NCI-H2196 (cell line): ENCODE measurements at regions not wholly inside any gene's neighbourhood (a gene's known extent, or its start where the extent isn't known, plus 50 kb on each side); places are given as distances from the start of the nearest gene placed in this dataset.
"Not testable (repeated sequence)": the region's sequence is repeated elsewhere in the genome, so short reads cannot be mapped to it uniquely, and the experiment has no call there.

Experiments
- DNase-seq: peaks from one replicate; lab custom pipeline; 2025; ENCODE audit not compliant: unreplicated experiment; lab: John Stamatoyannopoulos, UW

GRCh38 chr7:91398341-91398740 is 134.1 kb downstream of the FZD1 start:
- no peak for DNase-seq

- DNase-seq: peak; percentile 16
Observed at GRCh38 chr7:91405092-91405788, 141.0 kb downstream of the FZD1 start.

GRCh38 chr7:91405873-91406272 is 141.6 kb downstream of the FZD1 start:
- DNase-seq: not testable (repeated sequence)

- no peak for DNase-seq
Observed at GRCh38 chr7:91407942-91408341, 143.7 kb downstream of the FZD1 start.

GRCh38 chr7:91408388-91409154 is 144.3 kb downstream of the FZD1 start:
- no peak for DNase-seq

- DNase-seq: no peak
Observed at GRCh38 chr7:91411060-91411459, 146.8 kb downstream of the FZD1 start.

- DNase-seq: no peak
Observed at GRCh38 chr7:91412298-91412697, 148.1 kb downstream of the FZD1 start.

- DNase-seq: no peak
Observed at GRCh38 chr7:91414734-91415133, 150.5 kb downstream of the FZD1 start.

- DNase-seq: no peak
Observed at GRCh38 chr7:91416155-91416865, 152.1 kb downstream of the FZD1 start.

GRCh38 chr7:91420606-91421005 is 156.4 kb downstream of the FZD1 start:
- DNase-seq: no peak

- no peak for DNase-seq
Observed at GRCh38 chr7:91421018-91421417, 156.8 kb downstream of the FZD1 start.

- no peak for DNase-seq
Observed at GRCh38 chr7:91424371-91424770, 160.1 kb downstream of the FZD1 start.

GRCh38 chr7:91425149-91425548 is 160.9 kb downstream of the FZD1 start:
- no peak for DNase-seq

GRCh38 chr7:91427051-91427450 is 162.8 kb downstream of the FZD1 start:
- no peak for DNase-seq

GRCh38 chr7:91431601-91432000 is 167.4 kb downstream of the FZD1 start:
- no peak for DNase-seq

GRCh38 chr7:91434836-91435235 is 170.6 kb downstream of the FZD1 start:
- no peak for DNase-seq

GRCh38 chr7:91435381-91436059 is 171.3 kb downstream of the FZD1 start:
- DNase-seq: no peak

GRCh38 chr7:91436655-91437054 is 172.4 kb downstream of the FZD1 start:
- peak; percentile 48 for DNase-seq

GRCh38 chr7:91440198-91440597 is 176.0 kb downstream of the FZD1 start:
- not testable (repeated sequence) for DNase-seq

GRCh38 chr7:91443862-91444261 is 179.6 kb downstream of the FZD1 start:
- DNase-seq: no peak

GRCh38 chr7:91446819-91447218 is 182.6 kb downstream of the FZD1 start:
- DNase-seq: no peak
